GM12892 (cell line): ENCODE measurements at regions not wholly inside any gene's neighbourhood (a gene's known extent, or its start where the extent isn't known, plus 50 kb on each side); places are given as distances from the start of the nearest gene placed in this dataset.

Experiments used
- POLR2A ChIP-seq: IDR thresholded peaks from 2 replicates; pipeline ENCODE4 v1.6.1; 2011; ENCODE audit warnings: low read depth, low read length, control low read depth
- POLR2AphosphoS5 ChIP-seq: IDR thresholded peaks from 2 replicates; pipeline ENCODE4 v1.6.1; 2011; ENCODE audit warnings: low read depth, low read length, control low read depth
- TAF1 ChIP-seq: IDR thresholded peaks from 2 replicates; pipeline ENCODE4 v1.6.1; 2011; ENCODE audit warnings: low read depth, mild to moderate bottlenecking, control low read depth, low read length, borderline replicate concordance

- TF ChIP-seq POLR2A (no peak), POLR2AphosphoS5 (no peak), TAF1 (no peak)
Observed at GRCh38 chr1:118366286-118366685, 181.3 kb upstream of the SPAG17 start.
